K562 (cell line): ENCODE measurements at regions not wholly inside any gene's neighbourhood (a gene's known extent, or its start where the extent isn't known, plus 50 kb on each side); places are given as distances from the start of the nearest gene placed in this dataset.

Source experiments
- ATAC-seq: fragments of 200-7000 bp; cut with Tn5 transposase; 3 replicates; pipeline ENCODE4 v1.9.1; 2020; ENCODE audit warnings: moderate library complexity
- BruUV-seq: library from RNA; stranded (reverse); fragments of 400-500 nt; replicated peaks from 2 replicates; lab custom pipeline; 2021; lab: Mats Ljungman, UMichigan
- CTCF ChIA-PET: fragments of 300-600 bp; formaldehyde crosslinking; extraction: SDS; loops from one replicate; lab custom pipeline; 2021; ENCODE audit warnings: low intra/inter-chr PET ratio; lab: Yijun Ruan, JAX
- POLR2A ChIA-PET: fragments of 300-600, 350-650 bp; sonication (Branson Sonifier 250); formaldehyde crosslinking; extraction: SDS; loops from one replicate; lab custom pipeline; 2021; ENCODE audit warnings: antibody characterized with exemption, inconsistent platforms; lab: Yijun Ruan, JAX
- DNase-seq, 4 experiments: peaks; one replicate each; pipeline versions ENCODE4 v3.0.0 to v3.0.0-alpha.2; 2011 to 2018; ENCODE audit warnings: low spot score in 3 of 4, mixed read lengths in 3 of 4; ENCODE audit errors: extremely low read depth in 1 of 4
- FAIRE-seq: peaks from 2 replicates; lab custom pipeline; 2011; peaks lifted over from hg19 to GRCh38; lab: Jason Lieb, UNC
- H2AFZ ChIP-seq: 2 replicates; pipeline ENCODE4 v1.6.0; 2011; ENCODE audit warnings: low read depth, low read length, control low read depth, inconsistent platforms
- H3K27ac ChIP-seq: fragments of 200-600 bp; 3 replicates; pipeline ENCODE4 v1.8.0; 2011; ENCODE audit warnings: low read depth, mild to moderate bottlenecking, control low read depth, inconsistent platforms, low read length, moderate library complexity, mixed read lengths; ENCODE audit errors: extremely low read depth
- H3K27me3 ChIP-seq, 2 experiments: fragments of 300-600 bp in 1 of 2; 2 replicates in 1 of 2; 3 replicates in 1 of 2; pipeline versions ENCODE4 v1.6.0 to v1.8.0; 2011; ENCODE audit warnings: inconsistent platforms in 2 of 2, low read length in 2 of 2, mild to moderate bottlenecking in 1 of 2, mixed read lengths in 1 of 2, moderate library complexity in 1 of 2; ENCODE audit not compliant: control insufficient read depth in 2 of 2, insufficient read depth in 2 of 2
- H3K36me3 ChIP-seq: fragments of 300-600 bp; 3 replicates; pipeline ENCODE4 v1.8.0; 2011; ENCODE audit warnings: mild to moderate bottlenecking, low read length, inconsistent platforms; ENCODE audit not compliant: control insufficient read depth, insufficient read depth
- H3K4me1 ChIP-seq, 2 experiments: fragments of 200-600 bp in 1 of 2; replicated peaks in 1 of 2; 2 replicates in 1 of 2; 3 replicates in 1 of 2; pipeline versions ENCODE4 v1.5.1 to v1.8.0; 2011; ENCODE audit warnings: inconsistent platforms in 2 of 2, low read length in 2 of 2, mild to moderate bottlenecking in 1 of 2, mixed read lengths in 1 of 2, moderate library complexity in 1 of 2; ENCODE audit not compliant: control insufficient read depth in 2 of 2, insufficient read depth in 2 of 2
- H3K4me2 ChIP-seq: 2 replicates; pipeline ENCODE4 v1.6.1; 2011; ENCODE audit warnings: low read length, control low read depth, inconsistent platforms, mixed read lengths; ENCODE audit not compliant: insufficient read depth
- H3K4me3 ChIP-seq: fragments of 200-600 bp; sonication (generic), shearing (Covaris generic); 2 replicates; pipeline ENCODE4 v1.5.1; 2016; ENCODE audit warnings: control low read depth, inconsistent platforms
- H3K79me2 ChIP-seq: fragments of 200-600 bp; 3 replicates; pipeline ENCODE4 v1.8.0; 2011; ENCODE audit warnings: low read length, inconsistent platforms; ENCODE audit not compliant: control insufficient read depth, insufficient read depth
- H3K9ac ChIP-seq, 2 experiments: 2 replicates each; pipeline versions ENCODE4 v1.6.0 to v1.6.1; 2011; ENCODE audit warnings: low read depth in 2 of 2, low read length in 2 of 2, control low read depth in 1 of 2, inconsistent platforms in 1 of 2, mild to moderate bottlenecking in 1 of 2, mixed read lengths in 1 of 2; ENCODE audit not compliant: insufficient read depth in 1 of 2
- H3K9me1 ChIP-seq: one replicate; pipeline ENCODE4 v1.6.0; 2011; ENCODE audit warnings: inconsistent platforms, mild to moderate bottlenecking, low read length, moderate library complexity; ENCODE audit not compliant: control insufficient read depth, insufficient read depth
- H3K9me3 ChIP-seq: replicated peaks from 2 replicates; pipeline ENCODE4 v1.5.1; 2011; ENCODE audit warnings: low read depth, low read length, inconsistent platforms; ENCODE audit not compliant: control insufficient read depth, insufficient read depth
- H4K20me1 ChIP-seq: replicated peaks from 2 replicates; pipeline ENCODE4 v1.6.1; 2011; ENCODE audit warnings: low read length, inconsistent platforms, mixed read lengths; ENCODE audit not compliant: control insufficient read depth, insufficient read depth
- CC2D1A ChIP-seq: fragments of 450-650 bp; IDR thresholded peaks from 2 replicates; pipeline ENCODE4 v1.6.1; 2017; ENCODE audit warnings: mild to moderate bottlenecking
- SIN3A ChIP-seq, 2 experiments: fragments of 150-350 bp in 1 of 2; IDR thresholded peaks; 2 replicates each; pipeline ENCODE4 v1.6.1; 2011 to 2016; ENCODE audit warnings: borderline replicate concordance in 2 of 2, low read depth in 2 of 2, low read length in 2 of 2, mild to moderate bottlenecking in 2 of 2, moderate library complexity in 2 of 2; ENCODE audit not compliant: control insufficient read depth in 1 of 2
- SMC3 ChIP-seq: conservative IDR thresholded peaks from 2 replicates; pipeline ENCODE4 v1.6.1; 2011; ENCODE audit warnings: low read depth, low read length, improper control_type of control experiment; ENCODE audit not compliant: insufficient read depth
- ZC3H11A ChIP-seq: IDR thresholded peaks from 2 replicates; pipeline ENCODE4 v1.6.1; 2012; ENCODE audit warnings: low read depth, low read length, improper control_type of control experiment
- ZC3H4 ChIP-seq: sonication (generic); formaldehyde crosslinking; IDR thresholded peaks from 2 replicates; pipeline ENCODE4 v1.9.0; 2021; ENCODE audit warnings: missing genetic modification reagents, borderline replicate concordance
- ZNF584 ChIP-seq: fragments of 200-800 bp; sonication (Bioruptor generic); IDR thresholded peaks from 2 replicates; pipeline ENCODE4 v1.6.1; 2016; ENCODE audit warnings: low read depth, mild to moderate bottlenecking, missing genetic modification characterization, missing compliant biosample characterization
- WGBS: fragments of 100-300 bp; shearing (Covaris generic); methylation state at CpG from one replicate; pipeline ENCODE4 v1.1.6; 2016; ENCODE audit warnings: low coverage, mixed read lengths; ENCODE audit not compliant: insufficient coverage; ENCODE audit errors: missing lambda C conversion rate; 5-methylcytosine and 5-hydroxymethylcytosine counted together
- in situ Hi-C: fragments of 300-500 bp; cut with MboI; formaldehyde crosslinking; loops from 4 replicates; pipeline ENCODE4 v1.15.0; 2018; ENCODE audit warnings: inconsistent platforms, mixed read lengths
- intact Hi-C: fragments of 100-400 bp; cut with micrococcal nuclease; formaldehyde crosslinking; loops from 2 replicates; pipeline ENCODE4 v1.14.2; 2022
- TF ChIP-seq, protein P1 (sequence below), 2 experiments: IDR thresholded peaks; 2 replicates each; pipeline ENCODE4 v1.6.1; 2012; ENCODE audit warnings: improper control_type of control experiment in 2 of 2, low read depth in 2 of 2, low read length in 2 of 2, borderline replicate concordance in 1 of 2
- TF ChIP-seq, protein P2 (sequence below): fragments of 450-650 bp; IDR thresholded peaks from 2 replicates; pipeline ENCODE4 v1.6.1; 2016; ENCODE audit warnings: low read depth

DNA sequence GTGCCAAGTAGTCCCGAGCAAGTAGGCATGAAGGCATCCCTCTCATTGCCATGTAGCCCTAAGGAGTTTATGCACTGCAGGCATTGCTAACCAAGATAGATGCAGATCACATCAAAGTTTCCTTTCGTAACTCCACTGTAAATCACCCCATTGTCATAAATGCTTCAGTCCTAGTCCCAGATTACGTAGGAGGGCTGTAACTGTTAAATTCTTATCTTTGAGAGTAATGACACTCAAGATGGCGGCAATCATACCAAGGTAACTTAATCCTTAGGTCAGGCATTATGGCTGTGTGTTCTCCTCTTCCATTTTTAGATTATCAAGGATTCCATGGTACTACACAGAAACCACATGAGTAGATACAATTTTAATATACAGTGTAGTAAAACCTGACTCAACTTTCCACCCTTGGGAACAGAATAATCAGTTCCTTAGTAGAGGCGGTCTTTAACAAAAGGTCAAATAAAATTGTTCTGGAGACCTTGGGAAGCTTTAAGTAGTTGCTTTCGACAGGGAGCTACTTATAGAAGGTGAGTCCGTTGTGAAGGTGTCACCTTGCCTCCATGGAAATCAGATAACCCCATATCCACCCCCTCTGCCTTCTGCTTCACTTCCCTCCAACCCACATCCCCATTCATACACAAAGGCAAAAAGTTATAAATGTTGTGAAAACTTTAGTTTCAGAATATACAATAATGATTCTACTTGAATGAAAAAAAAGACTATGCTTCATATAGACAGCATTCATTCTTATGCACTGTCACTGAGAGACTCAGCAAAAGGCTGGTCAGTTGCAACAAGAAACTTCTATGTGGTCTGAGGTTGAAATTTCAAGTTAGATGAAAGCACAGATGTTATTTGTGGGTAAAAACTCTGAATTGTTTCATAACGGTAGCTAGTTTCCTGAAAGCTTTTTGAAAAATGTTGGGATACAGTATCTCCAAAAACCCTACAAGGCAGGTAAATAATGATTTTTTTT is 64.8 kb upstream of the GALNT5 start:
- H2AFZ ChIP-seq, result peak overlapping the region; percentile 82
- H3K36me3 ChIP-seq, result no peaks in the 10 kb centered on the region
- ChIA-PET POLR2A (interaction anchor here (0.6 to 1.1 kb wide), 2 partner anchors 10 to 1159 kb away, joined by 3 read pairs; no protein-coding TSS in a partner anchor), CTCF (no interaction called here)
- FAIRE-seq (no peak), DNase-seq (no peak), ATAC-seq (peak; percentile 47)
- H3K4me1 ChIP-seq, result peaks cover 0 to 10% of the 10 kb centered on the region in 2 experiments; a peak in 2 of 5 replicates
- no peaks in the 10 kb centered on the region for H3K79me2 ChIP-seq
- H3K4me3 ChIP-seq, result no peak overlapping the region
- no peak overlapping the region for H3K27ac ChIP-seq
- intact Hi-C loops, result loop anchor here (5.0 to 10.0 kb wide), 6 partner anchors 300 to 1815 kb away; no protein-coding TSS in a partner anchor
- BruUV-seq, result no TSS peak
- 42% methylated on average over 8 of the region's 8 CpGs for WGBS
- H3K9ac ChIP-seq, result no peak overlapping the region
- H3K9me3 ChIP-seq, result no peaks in the 10 kb centered on the region
- H3K9me1 ChIP-seq, result no peaks in the 10 kb centered on the region
- no peaks in the 10 kb centered on the region for H4K20me1 ChIP-seq
- H3K27me3 ChIP-seq, result no peaks in the 10 kb centered on the region
- in situ Hi-C loops, result no loop called here
- no peak overlapping the region for H3K4me2 ChIP-seq
- TF ChIP-seq ZNF584 (CRISPR knock-in tag) (no peak), ZC3H11A (no peak), SMC3 (no peak), SIN3A (IDR thresholded peaks at IDR 0.05; ENCODE audit: borderline replicate concordance in 2 of 2, control insufficient read depth in 1 of 2, low read depth in 2 of 2, low read length in 2 of 2) (no peak), ZC3H4 (no peak), CC2D1A (no peak)
- TF ChIP-seq, protein P1, sequence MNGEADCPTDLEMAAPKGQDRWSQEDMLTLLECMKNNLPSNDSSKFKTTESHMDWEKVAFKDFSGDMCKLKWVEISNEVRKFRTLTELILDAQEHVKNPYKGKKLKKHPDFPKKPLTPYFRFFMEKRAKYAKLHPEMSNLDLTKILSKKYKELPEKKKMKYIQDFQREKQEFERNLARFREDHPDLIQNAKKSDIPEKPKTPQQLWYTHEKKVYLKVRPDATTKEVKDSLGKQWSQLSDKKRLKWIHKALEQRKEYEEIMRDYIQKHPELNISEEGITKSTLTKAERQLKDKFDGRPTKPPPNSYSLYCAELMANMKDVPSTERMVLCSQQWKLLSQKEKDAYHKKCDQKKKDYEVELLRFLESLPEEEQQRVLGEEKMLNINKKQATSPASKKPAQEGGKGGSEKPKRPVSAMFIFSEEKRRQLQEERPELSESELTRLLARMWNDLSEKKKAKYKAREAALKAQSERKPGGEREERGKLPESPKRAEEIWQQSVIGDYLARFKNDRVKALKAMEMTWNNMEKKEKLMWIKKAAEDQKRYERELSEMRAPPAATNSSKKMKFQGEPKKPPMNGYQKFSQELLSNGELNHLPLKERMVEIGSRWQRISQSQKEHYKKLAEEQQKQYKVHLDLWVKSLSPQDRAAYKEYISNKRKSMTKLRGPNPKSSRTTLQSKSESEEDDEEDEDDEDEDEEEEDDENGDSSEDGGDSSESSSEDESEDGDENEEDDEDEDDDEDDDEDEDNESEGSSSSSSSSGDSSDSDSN (IDR thresholded peaks at IDR 0.05; ENCODE audit: borderline replicate concordance in 1 of 2, low read depth in 2 of 2, low read length in 2 of 2), result no peak
- TF ChIP-seq, protein P2, sequence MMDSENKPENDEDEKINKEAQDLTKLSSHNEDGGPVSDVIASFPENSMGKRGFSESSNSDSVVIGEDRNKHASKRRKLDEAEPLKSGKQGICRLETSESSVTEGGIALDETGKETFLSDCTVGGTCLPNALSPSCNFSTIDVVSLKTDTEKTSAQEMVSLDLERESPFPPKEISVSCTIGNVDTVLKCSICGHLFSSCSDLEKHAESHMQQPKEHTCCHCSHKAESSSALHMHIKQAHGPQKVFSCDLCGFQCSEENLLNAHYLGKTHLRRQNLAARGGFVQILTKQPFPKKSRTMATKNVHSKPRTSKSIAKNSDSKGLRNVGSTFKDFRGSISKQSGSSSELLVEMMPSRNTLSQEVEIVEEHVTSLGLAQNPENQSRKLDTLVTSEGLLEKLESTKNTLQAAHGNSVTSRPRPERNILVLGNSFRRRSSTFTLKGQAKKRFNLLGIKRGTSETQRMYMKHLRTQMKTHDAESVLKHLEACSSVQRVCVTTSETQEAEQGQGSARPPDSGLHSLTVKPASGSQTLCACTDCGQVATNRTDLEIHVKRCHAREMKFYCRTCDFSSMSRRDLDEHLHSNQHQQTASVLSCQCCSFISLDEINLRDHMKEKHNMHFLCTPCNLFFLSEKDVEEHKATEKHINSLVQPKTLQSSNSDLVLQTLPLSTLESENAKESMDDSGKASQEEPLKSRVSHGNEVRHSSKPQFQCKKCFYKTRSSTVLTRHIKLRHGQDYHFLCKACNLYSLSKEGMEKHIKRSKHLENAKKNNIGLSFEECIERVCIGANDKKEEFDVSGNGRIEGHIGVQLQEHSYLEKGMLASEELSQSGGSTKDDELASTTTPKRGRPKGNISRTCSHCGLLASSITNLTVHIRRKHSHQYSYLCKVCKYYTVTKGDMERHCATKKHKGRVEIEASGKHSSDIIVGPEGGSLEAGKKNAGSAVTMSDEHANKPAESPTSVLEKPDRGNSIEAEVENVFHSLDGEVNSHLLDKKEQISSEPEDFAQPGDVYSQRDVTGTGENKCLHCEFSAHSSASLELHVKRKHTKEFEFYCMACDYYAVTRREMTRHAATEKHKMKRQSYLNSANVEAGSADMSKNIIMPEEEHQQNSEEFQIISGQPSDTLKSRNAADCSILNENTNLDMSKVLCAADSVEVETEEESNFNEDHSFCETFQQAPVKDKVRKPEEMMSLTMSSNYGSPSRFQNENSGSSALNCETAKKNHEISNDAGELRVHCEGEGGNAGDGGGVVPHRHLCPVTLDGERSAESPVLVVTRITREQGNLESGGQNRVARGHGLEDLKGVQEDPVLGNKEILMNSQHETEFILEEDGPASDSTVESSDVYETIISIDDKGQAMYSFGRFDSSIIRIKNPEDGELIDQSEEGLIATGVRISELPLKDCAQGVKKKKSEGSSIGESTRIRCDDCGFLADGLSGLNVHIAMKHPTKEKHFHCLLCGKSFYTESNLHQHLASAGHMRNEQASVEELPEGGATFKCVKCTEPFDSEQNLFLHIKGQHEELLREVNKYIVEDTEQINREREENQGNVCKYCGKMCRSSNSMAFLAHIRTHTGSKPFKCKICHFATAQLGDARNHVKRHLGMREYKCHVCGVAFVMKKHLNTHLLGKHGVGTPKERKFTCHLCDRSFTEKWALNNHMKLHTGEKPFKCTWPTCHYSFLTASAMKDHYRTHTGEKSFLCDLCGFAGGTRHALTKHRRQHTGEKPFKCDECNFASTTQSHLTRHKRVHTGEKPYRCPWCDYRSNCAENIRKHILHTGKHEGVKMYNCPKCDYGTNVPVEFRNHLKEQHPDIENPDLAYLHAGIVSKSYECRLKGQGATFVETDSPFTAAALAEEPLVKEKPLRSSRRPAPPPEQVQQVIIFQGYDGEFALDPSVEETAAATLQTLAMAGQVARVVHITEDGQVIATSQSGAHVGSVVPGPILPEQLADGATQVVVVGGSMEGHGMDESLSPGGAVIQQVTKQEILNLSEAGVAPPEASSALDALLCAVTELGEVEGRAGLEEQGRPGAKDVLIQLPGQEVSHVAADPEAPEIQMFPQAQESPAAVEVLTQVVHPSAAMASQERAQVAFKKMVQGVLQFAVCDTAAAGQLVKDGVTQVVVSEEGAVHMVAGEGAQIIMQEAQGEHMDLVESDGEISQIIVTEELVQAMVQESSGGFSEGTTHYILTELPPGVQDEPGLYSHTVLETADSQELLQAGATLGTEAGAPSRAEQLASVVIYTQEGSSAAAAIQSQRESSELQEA, result no peak
